HepG2 (cell line): ENCODE measurements at regions not wholly inside any gene's neighbourhood (a gene's known extent, or its start where the extent isn't known, plus 50 kb on each side); places are given as distances from the start of the nearest gene placed in this dataset.

Experiments
- ATAC-seq: fragments of 200-7000 bp; cut with Tn5 transposase; 3 replicates; pipeline ENCODE4 v1.9.1; 2020; ENCODE audit warnings: mild to moderate bottlenecking, moderate library complexity
- BruUV-seq: library from RNA; stranded (reverse); fragments of 400-500 nt; replicated peaks from 2 replicates; lab custom pipeline; 2021; lab: Mats Ljungman, UMichigan
- CTCF ChIA-PET: fragments of 300-600 bp; formaldehyde crosslinking; extraction: SDS; loops from one replicate; lab custom pipeline; 2021; ENCODE audit warnings: low total read pairs, inconsistent platforms, low intra/inter-chr PET ratio; lab: Yijun Ruan, JAX
- POLR2A ChIA-PET: fragments of 350-600 bp; sonication (Branson Sonifier 250); formaldehyde crosslinking; loops from one replicate; lab custom pipeline; 2020; ENCODE audit warnings: antibody characterized with exemption, inconsistent platforms; lab: Yijun Ruan, JAX
- DNase-seq: peaks from one replicate; pipeline ENCODE4 v3.0.0-alpha.2; 2015; ENCODE audit warnings: low spot score
- FAIRE-seq: peaks from 3 replicates; lab custom pipeline; 2011; peaks lifted over from hg19 to GRCh38; lab: Jason Lieb, UNC
- H2AFZ ChIP-seq: one replicate; pipeline ENCODE4 v1.6.1; 2011; ENCODE audit warnings: low read length, inconsistent platforms
- H3K27ac ChIP-seq: fragments of 300-600 bp; 3 replicates; pipeline ENCODE4 v1.8.0; 2011; ENCODE audit warnings: mixed run types, mild to moderate bottlenecking, mixed read lengths, low read length, inconsistent platforms; ENCODE audit not compliant: insufficient read depth; ENCODE audit errors: extremely low read length
- H3K27me3 ChIP-seq, 2 experiments: fragments of 200-600 bp in 1 of 2; 2 replicates in 1 of 2; 3 replicates in 1 of 2; pipeline versions ENCODE4 v1.6.0 to v1.8.0; 2011; ENCODE audit warnings: low read length in 2 of 2, mild to moderate bottlenecking in 2 of 2, moderate library complexity in 2 of 2, inconsistent platforms in 1 of 2; ENCODE audit not compliant: insufficient read depth in 2 of 2, control insufficient read depth in 1 of 2
- H3K36me3 ChIP-seq, 2 experiments: fragments of 200-600 bp in 1 of 2; replicated peaks in 1 of 2; 2 replicates in 1 of 2; 3 replicates in 1 of 2; pipeline versions ENCODE4 v1.5.1 to v1.8.0; 2011; ENCODE audit warnings: low read length in 2 of 2, inconsistent platforms in 1 of 2; ENCODE audit not compliant: insufficient read depth in 2 of 2, control insufficient read depth in 1 of 2
- H3K4me1 ChIP-seq: 2 replicates; pipeline ENCODE4 v1.5.1; 2012; ENCODE audit warnings: low read length, inconsistent platforms; ENCODE audit not compliant: insufficient read depth
- H3K4me2 ChIP-seq: 2 replicates; pipeline ENCODE4 v1.6.0; 2011; ENCODE audit warnings: low read depth, low read length, inconsistent platforms
- H3K4me3 ChIP-seq, 3 experiments: fragments of 200-600 bp in 1 of 3; sonication (generic), shearing (Covaris generic) in 1 of 3; replicated peaks in 1 of 3; 2 replicates each; pipeline ENCODE4 v1.5.1; 2011 to 2016; ENCODE audit warnings: low read length in 3 of 3, inconsistent platforms in 2 of 3, low read depth in 2 of 3, mild to moderate bottlenecking in 2 of 3, control low read depth in 1 of 3, mixed read lengths in 1 of 3; ENCODE audit not compliant: insufficient read depth in 1 of 3
- H3K79me2 ChIP-seq: one replicate; pipeline ENCODE4 v1.6.1; 2011; ENCODE audit warnings: low read length, inconsistent platforms; ENCODE audit not compliant: insufficient read depth
- H3K9ac ChIP-seq: 2 replicates; pipeline ENCODE4 v1.6.0; 2011; ENCODE audit warnings: mild to moderate bottlenecking, low read depth, low read length, inconsistent platforms; ENCODE audit not compliant: insufficient read depth
- H3K9me3 ChIP-seq: 2 replicates; pipeline ENCODE4 v1.5.1; 2012; ENCODE audit warnings: mild to moderate bottlenecking, low read length
- H4K20me1 ChIP-seq: 2 replicates; pipeline ENCODE4 v1.6.0; 2011; ENCODE audit warnings: inconsistent platforms, mild to moderate bottlenecking, low read length, moderate library complexity; ENCODE audit not compliant: insufficient read depth
- AGO1 ChIP-seq: fragments of 200-400 bp; formaldehyde crosslinking; IDR thresholded peaks from 2 replicates; pipeline ENCODE4 v1.6.1; 2017; ENCODE audit warnings: mild to moderate bottlenecking, low read depth, low read length, moderate library complexity; ENCODE audit not compliant: poor library complexity, severe bottlenecking
- AHR ChIP-seq: IDR thresholded peaks from 2 replicates; pipeline ENCODE4 v1.6.1; 2018; ENCODE audit warnings: missing genetic modification reagents, missing compliant biosample characterization
- ATF7 ChIP-seq, 2 experiments: fragments of 450-650 bp in 1 of 2; sonication (generic) in 1 of 2; formaldehyde crosslinking in 1 of 2; IDR thresholded peaks; 2 replicates each; pipeline versions ENCODE4 v1.4.0 to v1.6.1; 2016 to 2020; ENCODE audit warnings: antibody characterized with exemption in 1 of 2, mild to moderate bottlenecking in 1 of 2, missing genetic modification reagents in 1 of 2
- DDIT3 ChIP-seq: sonication (generic); formaldehyde crosslinking; IDR thresholded peaks from 2 replicates; pipeline ENCODE4 v1.4.0; 2020; ENCODE audit warnings: mild to moderate bottlenecking, missing genetic modification reagents
- E2F2 ChIP-seq: sonication (generic); formaldehyde crosslinking; IDR thresholded peaks from 2 replicates; pipeline ENCODE4 v1.4.0; 2020; ENCODE audit warnings: missing genetic modification reagents, borderline replicate concordance
- KLF12 ChIP-seq: sonication (generic); formaldehyde crosslinking; IDR thresholded peaks from 2 replicates; pipeline ENCODE4 v1.4.0; 2020; ENCODE audit warnings: missing genetic modification reagents, borderline replicate concordance
- NFE2L2 ChIP-seq: fragments of 150-350 bp; IDR thresholded peaks from 2 replicates; pipeline ENCODE4 v1.6.1; 2014; ENCODE audit warnings: low read length
- NFRKB ChIP-seq: fragments of 450-650 bp; IDR thresholded peaks from 2 replicates; pipeline ENCODE4 v1.6.1; 2017
- NRL ChIP-seq: sonication (generic); formaldehyde crosslinking; IDR thresholded peaks from 2 replicates; pipeline ENCODE4 v1.5.0; 2020; ENCODE audit warnings: missing genetic modification reagents, mild to moderate bottlenecking, moderate library complexity, borderline replicate concordance
- SIX1 ChIP-seq: sonication (generic); formaldehyde crosslinking; IDR thresholded peaks from 2 replicates; pipeline ENCODE4 v1.4.0; 2020; ENCODE audit warnings: missing genetic modification reagents, borderline replicate concordance
- SNRNP70 ChIP-seq: fragments of 200-400 bp; formaldehyde crosslinking; IDR thresholded peaks from 2 replicates; pipeline ENCODE4 v1.6.1; 2017; ENCODE audit warnings: mild to moderate bottlenecking, low read depth, low read length, moderate library complexity
- ZNF354B ChIP-seq: sonication (generic); formaldehyde crosslinking; IDR thresholded peaks from 2 replicates; pipeline ENCODE4 v1.8.0; 2022; ENCODE audit warnings: mild to moderate bottlenecking, missing genetic modification reagents
- ZNF724P ChIP-seq: sonication (generic); formaldehyde crosslinking; IDR thresholded peaks from 2 replicates; pipeline ENCODE4 v1.8.0; 2022; ENCODE audit warnings: missing genetic modification reagents, borderline replicate concordance
- ZNF850 ChIP-seq: sonication (generic); formaldehyde crosslinking; conservative IDR thresholded peaks from 2 replicates; pipeline ENCODE4 v1.9.0; 2021; ENCODE audit warnings: mild to moderate bottlenecking, missing genetic modification reagents
- WGBS: methylation state at CpG from one replicate; pipeline ENCODE4 v1.1.6; 2017; ENCODE audit warnings: low lambda C conversion rate; 5-methylcytosine and 5-hydroxymethylcytosine counted together
- in situ Hi-C: cut with HindIII; loops from 2 replicates; pipeline ENCODE4 v1.10.0; 2017; ENCODE audit warnings: low pct_unique_long_range_greater_than_20kb; ENCODE audit not compliant: extremely low pct_ligation_motif_present
- intact Hi-C: fragments of 100-400 bp; cut with micrococcal nuclease; formaldehyde crosslinking; loops from one replicate; pipeline ENCODE4 v1.10.0; 2022; ENCODE audit not compliant: unreplicated experiment

GRCh38 chr17:51486091-51486490 is 225.7 kb downstream of the UTP18 start:
- WGBS = 38% methylated on average over 4 of the region's 4 CpGs
- Histone ChIP-seq H3K27ac (no peak overlapping the region), H3K4me3 (no peak overlapping the region), H3K36me3 (no peaks in the 10 kb centered on the region), H4K20me1 (no peaks in the 10 kb centered on the region), H3K27me3 (no peaks in the 10 kb centered on the region), H3K9me3 (peaks cover 7% of the 10 kb centered on the region), H3K4me1 (no peaks in the 10 kb centered on the region), H2AFZ (no peak overlapping the region), H3K79me2 (no peaks in the 10 kb centered on the region), H3K4me2 (no peak overlapping the region), H3K9ac (no peak overlapping the region)
- CTCF ChIA-PET = no interaction called here
- DNase-seq (no peak), ATAC-seq (no peak), FAIRE-seq (no peak)
- BruUV-seq = no TSS peak
- in situ Hi-C loops (no loop called here), intact Hi-C loops (no loop called here)
- TF ChIP-seq ATF7 (IDR thresholded peaks at IDR 0.05) (peak; percentile 83), ATF7 (CRISPR knock-in tag; IDR thresholded peaks at IDR 0.05) (no peak), SIX1 (CRISPR knock-in tag) (no peak)
- POLR2A ChIA-PET = no interaction called here

- TF ChIP-seq ZNF354B (CRISPR knock-in tag) (no peak), KLF12 (CRISPR knock-in tag) (no peak), DDIT3 (CRISPR knock-in tag) (no peak), NFE2L2 (no peak), E2F2 (CRISPR knock-in tag) (no peak), NRL (CRISPR knock-in tag) (no peak), ZNF850 (CRISPR knock-in tag) (no peak), ZNF724P (CRISPR knock-in tag) (no peak), AGO1 (no peak), NFRKB (no peak), SNRNP70 (no peak), AHR (CRISPR knock-in tag) (no peak)
- WGBS = 56% methylated on average over 5 of the region's 5 CpGs
- no peak for FAIRE-seq
Measured at GRCh38 chr17:51486885-51487520, 226.7 kb downstream of the UTP18 start.

More at GRCh38 chr17:51486885-51487520, 226.7 kb downstream of the UTP18 start:
- intact Hi-C loops (no loop called here), in situ Hi-C loops (no loop called here)
- ChIA-PET CTCF (no interaction called here), POLR2A (no interaction called here)
- H3K27me3 ChIP-seq = no peaks in the 10 kb centered on the region
- no peak overlapping the region for H2AFZ ChIP-seq
- ATAC-seq = no peak
- no peak overlapping the region for H3K27ac ChIP-seq
- no peaks in the 10 kb centered on the region for H4K20me1 ChIP-seq
- no peaks in the 10 kb centered on the region for H3K79me2 ChIP-seq
- H3K9me3 ChIP-seq = no peaks in the 10 kb centered on the region; the same call in 1 of the 2 replicates
- H3K4me2 ChIP-seq = no peak overlapping the region
- no peaks in the 10 kb centered on the region for H3K36me3 ChIP-seq
- no peak overlapping the region for H3K9ac ChIP-seq
- DNase-seq = no peak
- no peaks in the 10 kb centered on the region for H3K4me1 ChIP-seq
- BruUV-seq = no TSS peak
- H3K4me3 ChIP-seq = no peak overlapping the region
